ENCODE measurements at regions not wholly inside any gene's neighbourhood (a gene's known extent, or its start where the extent isn't known, plus 50 kb on each side); places are given as distances from the start of the nearest gene placed in this dataset.
"Not testable (repeated sequence)": the region's sequence is repeated elsewhere in the genome, so short reads cannot be mapped to it uniquely, and the experiment has no call there.

DNA sequence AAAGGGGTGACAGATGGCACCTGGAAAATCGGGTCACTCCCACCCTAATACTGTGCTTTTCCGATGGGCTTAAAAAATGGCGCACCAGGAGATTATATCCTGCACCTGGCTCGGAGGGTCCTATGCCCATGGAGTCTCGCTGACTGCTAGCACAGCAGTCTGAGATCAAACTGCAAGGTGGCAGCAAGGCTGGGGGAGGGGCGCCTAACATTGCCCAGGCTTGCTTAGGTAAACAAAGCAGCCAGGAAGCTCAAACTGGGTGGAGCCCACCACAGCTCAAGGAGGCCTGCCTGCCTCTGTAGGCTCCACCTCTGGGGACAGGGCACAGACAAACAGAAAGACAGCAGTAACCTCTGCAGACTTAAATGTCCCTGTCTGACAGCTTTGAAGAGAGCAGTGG is 447.1 kb downstream of the ETS1 start:
- TF ChIP-seq TAF1 (IDR thresholded peaks at IDR 0.05; ENCODE audit: borderline replicate concordance, low read depth, low read length); POLR2A (IDR thresholded peaks at IDR 0.05; ENCODE audit: low read depth, low read length): not testable (repeated sequence)
